ENCODE measurements at regions not wholly inside any gene's neighbourhood (a gene's known extent, or its start where the extent isn't known, plus 50 kb on each side); places are given as distances from the start of the nearest gene placed in this dataset.
A peak's percentile ranks its signal among the peaks of the same experiment; 100 is the strongest.
"Not testable (repeated sequence)": the region's sequence is repeated elsewhere in the genome, so short reads cannot be mapped to it uniquely, and the experiment has no call there.

GRCh38 chr20:56774873-56775272 lies 145.8 kb downstream of the TFAP2C start:
- no peaks in the 10 kb centered on the region for H3K9me3 ChIP-seq (ENCODE audit: control insufficient read depth in 1 of 2, low read length in 2 of 2)
- H3K36me3 ChIP-seq (ENCODE audit: control insufficient read depth in 1 of 2, insufficient read depth in 2 of 2, low read length in 2 of 2): no peaks in the 10 kb centered on the region
- H3K27me3 ChIP-seq (ENCODE audit: low read depth, low read length): no peaks in the 10 kb centered on the region
- no peak overlapping the region for H3K4me3 ChIP-seq (ENCODE audit: low read depth in 1 of 2, low read length in 2 of 2)
- no peak overlapping the region for H3K27ac ChIP-seq (ENCODE audit: low read length)
- peaks cover 0 to 8% of the 10 kb centered on the region in 2 donors for H3K4me1 ChIP-seq (ENCODE audit: control insufficient read depth in 1 of 2, insufficient read depth in 2 of 2, low read length in 2 of 2)

GRCh38 chr20:56776345-56776744 lies 147.2 kb downstream of the TFAP2C start:
- no peak overlapping the region for H3K4me3 ChIP-seq (ENCODE audit: low read depth in 1 of 2, low read length in 2 of 2)
- H3K27ac ChIP-seq (ENCODE audit: low read length): no peak overlapping the region
- H3K9me3 ChIP-seq (ENCODE audit: control insufficient read depth in 1 of 2, low read length in 2 of 2): no peaks in the 10 kb centered on the region

GRCh38 chr20:56778765-56779195 lies 149.7 kb downstream of the TFAP2C start:
- Histone ChIP-seq H3K27me3 (ENCODE audit: low read depth, low read length) (no peaks in the 10 kb centered on the region), H3K9me3 (ENCODE audit: control insufficient read depth in 1 of 2, low read length in 2 of 2) (no peaks in the 10 kb centered on the region), H3K27ac (ENCODE audit: low read length) (no peak overlapping the region), H3K4me1 (ENCODE audit: control insufficient read depth in 1 of 2, insufficient read depth in 2 of 2, low read length in 2 of 2) (peaks cover 0 to 8% of the 10 kb centered on the region in 2 donors), H3K36me3 (ENCODE audit: control insufficient read depth in 1 of 2, insufficient read depth in 2 of 2, low read length in 2 of 2) (no peaks in the 10 kb centered on the region), H3K4me3 (ENCODE audit: low read depth in 1 of 2, low read length in 2 of 2) (no peak overlapping the region)

More at GRCh38 chr20:56776345-56776744, 147.2 kb downstream of the TFAP2C start:
- Histone ChIP-seq H3K4me1 (ENCODE audit: control insufficient read depth in 1 of 2, insufficient read depth in 2 of 2, low read length in 2 of 2) (peaks cover 0 to 8% of the 10 kb centered on the region in 2 donors), H3K36me3 (ENCODE audit: control insufficient read depth in 1 of 2, insufficient read depth in 2 of 2, low read length in 2 of 2) (no peaks in the 10 kb centered on the region), H3K27me3 (ENCODE audit: low read depth, low read length) (no peaks in the 10 kb centered on the region)

GRCh38 chr20:56779452-56780143 lies 150.5 kb downstream of the TFAP2C start:
- no peak overlapping the region for H3K27ac ChIP-seq (ENCODE audit: low read length)
- no peaks in the 10 kb centered on the region for H3K27me3 ChIP-seq (ENCODE audit: low read depth, low read length)
- no peaks in the 10 kb centered on the region for H3K9me3 ChIP-seq (ENCODE audit: control insufficient read depth in 1 of 2, low read length in 2 of 2)
- no peak overlapping the region for H3K4me3 ChIP-seq (ENCODE audit: low read depth in 1 of 2, low read length in 2 of 2)
- no peaks in the 10 kb centered on the region for H3K36me3 ChIP-seq (ENCODE audit: control insufficient read depth in 1 of 2, insufficient read depth in 2 of 2, low read length in 2 of 2)
- H3K4me1 ChIP-seq (ENCODE audit: control insufficient read depth in 1 of 2, insufficient read depth in 2 of 2, low read length in 2 of 2): peaks cover 0 to 8% of the 10 kb centered on the region in 2 donors

- Histone ChIP-seq H3K27ac (ENCODE audit: low read length) (no peak overlapping the region), H3K27me3 (ENCODE audit: low read depth, low read length) (no peaks in the 10 kb centered on the region), H3K36me3 (ENCODE audit: control insufficient read depth in 1 of 2, insufficient read depth in 2 of 2, low read length in 2 of 2) (no peaks in the 10 kb centered on the region), H3K4me3 (ENCODE audit: low read depth in 1 of 2, low read length in 2 of 2) (no peak overlapping the region), H3K9me3 (ENCODE audit: control insufficient read depth in 1 of 2, low read length in 2 of 2) (no peaks in the 10 kb centered on the region), H3K4me1 (ENCODE audit: control insufficient read depth in 1 of 2, insufficient read depth in 2 of 2, low read length in 2 of 2) (peaks cover 0 to 8% of the 10 kb centered on the region in 2 donors)
Observed at GRCh38 chr20:56780266-56780665, 151.2 kb downstream of the TFAP2C start.

GRCh38 chr20:56781108-56781739 lies 152.1 kb downstream of the TFAP2C start:
- no peak overlapping the region for H3K4me3 ChIP-seq (ENCODE audit: low read depth in 1 of 2, low read length in 2 of 2)
- H3K9me3 ChIP-seq (ENCODE audit: control insufficient read depth in 1 of 2, low read length in 2 of 2): no peaks in the 10 kb centered on the region
- H3K27ac ChIP-seq (ENCODE audit: low read length): no peak overlapping the region
- no peaks in the 10 kb centered on the region for H3K36me3 ChIP-seq (ENCODE audit: control insufficient read depth in 1 of 2, insufficient read depth in 2 of 2, low read length in 2 of 2)
- H3K27me3 ChIP-seq (ENCODE audit: low read depth, low read length): no peaks in the 10 kb centered on the region
- peaks cover 0 to 8% of the 10 kb centered on the region in 2 donors for H3K4me1 ChIP-seq (ENCODE audit: control insufficient read depth in 1 of 2, insufficient read depth in 2 of 2, low read length in 2 of 2)

- not testable (repeated sequence) for H3K4me1 ChIP-seq (ENCODE audit: control insufficient read depth in 1 of 2, insufficient read depth in 2 of 2, low read length in 2 of 2); H3K27ac ChIP-seq (ENCODE audit: low read length); H3K36me3 ChIP-seq (ENCODE audit: control insufficient read depth in 1 of 2, insufficient read depth in 2 of 2, low read length in 2 of 2); H3K9me3 ChIP-seq (ENCODE audit: control insufficient read depth in 1 of 2, low read length in 2 of 2); H3K27me3 ChIP-seq (ENCODE audit: low read depth, low read length); H3K4me3 ChIP-seq (ENCODE audit: low read depth in 1 of 2, low read length in 2 of 2)
Observed at GRCh38 chr20:56781987-56782560, 153.0 kb downstream of the TFAP2C start.

- H3K4me1 ChIP-seq (ENCODE audit: control insufficient read depth in 1 of 2, insufficient read depth in 2 of 2, low read length in 2 of 2): peaks cover 0 to 11% of the 10 kb centered on the region in 2 donors
- not testable (repeated sequence) for H3K27me3 ChIP-seq (ENCODE audit: low read depth, low read length); H3K36me3 ChIP-seq (ENCODE audit: control insufficient read depth in 1 of 2, insufficient read depth in 2 of 2, low read length in 2 of 2); H3K4me3 ChIP-seq (ENCODE audit: low read depth in 1 of 2, low read length in 2 of 2); H3K27ac ChIP-seq (ENCODE audit: low read length); H3K9me3 ChIP-seq (ENCODE audit: control insufficient read depth in 1 of 2, low read length in 2 of 2)
Observed at GRCh38 chr20:56782814-56783213, 153.7 kb downstream of the TFAP2C start.

GRCh38 chr20:56783826-56784225 lies 154.7 kb downstream of the TFAP2C start:
- no peak overlapping the region for H3K4me3 ChIP-seq (ENCODE audit: low read depth in 1 of 2, low read length in 2 of 2)
- H3K36me3 ChIP-seq (ENCODE audit: control insufficient read depth in 1 of 2, insufficient read depth in 2 of 2, low read length in 2 of 2): no peaks in the 10 kb centered on the region
- no peaks in the 10 kb centered on the region for H3K9me3 ChIP-seq (ENCODE audit: control insufficient read depth in 1 of 2, low read length in 2 of 2)
- no peak overlapping the region for H3K27ac ChIP-seq (ENCODE audit: low read length)
- peaks cover 0 to 13% of the 10 kb centered on the region in 2 donors for H3K4me1 ChIP-seq (ENCODE audit: control insufficient read depth in 1 of 2, insufficient read depth in 2 of 2, low read length in 2 of 2)
- no peaks in the 10 kb centered on the region for H3K27me3 ChIP-seq (ENCODE audit: low read depth, low read length)

GRCh38 chr20:56786503-56786902 lies 157.4 kb downstream of the TFAP2C start:
- H3K27me3 ChIP-seq (ENCODE audit: low read depth, low read length): no peaks in the 10 kb centered on the region

GRCh38 chr20:56788041-56788670 lies 159.1 kb downstream of the TFAP2C start:
- no peaks in the 10 kb centered on the region for H3K9me3 ChIP-seq (ENCODE audit: control insufficient read depth in 1 of 2, low read length in 2 of 2)
- peaks cover 0 to 10% of the 10 kb centered on the region in 2 donors for H3K4me1 ChIP-seq (ENCODE audit: control insufficient read depth in 1 of 2, insufficient read depth in 2 of 2, low read length in 2 of 2)
- H3K36me3 ChIP-seq (ENCODE audit: control insufficient read depth in 1 of 2, insufficient read depth in 2 of 2, low read length in 2 of 2): no peaks in the 10 kb centered on the region
- peak overlapping the region; percentile 66 for H3K27ac ChIP-seq (ENCODE audit: low read length)
- H3K27me3 ChIP-seq (ENCODE audit: low read depth, low read length): no peaks in the 10 kb centered on the region
- H3K4me3 ChIP-seq (ENCODE audit: low read depth in 1 of 2, low read length in 2 of 2): no peak overlapping the region

More at GRCh38 chr20:56786503-56786902, 157.4 kb downstream of the TFAP2C start:
- Histone ChIP-seq H3K36me3 (ENCODE audit: control insufficient read depth in 1 of 2, insufficient read depth in 2 of 2, low read length in 2 of 2) (no peaks in the 10 kb centered on the region), H3K27ac (ENCODE audit: low read length) (no peak overlapping the region), H3K4me3 (ENCODE audit: low read depth in 1 of 2, low read length in 2 of 2) (no peak overlapping the region), H3K4me1 (ENCODE audit: control insufficient read depth in 1 of 2, insufficient read depth in 2 of 2, low read length in 2 of 2) (peaks cover 0 to 10% of the 10 kb centered on the region in 2 donors), H3K9me3 (ENCODE audit: control insufficient read depth in 1 of 2, low read length in 2 of 2) (no peaks in the 10 kb centered on the region)

Data from muscle layer of duodenum (tissue), 2 donors.